KMS-11 (cell line): ENCODE measurements at regions not wholly inside any gene's neighbourhood (a gene's known extent, or its start where the extent isn't known, plus 50 kb on each side); places are given as distances from the start of the nearest gene placed in this dataset.

ENCODE experiments used
- H2AFZ ChIP-seq: fragments of 200-600 bp; sonication (generic); 2 replicates; pipeline ENCODE4 v1.6.1; 2016; ENCODE audit warnings: antibody characterized with exemption, mixed run types, low read depth
- H3K27ac ChIP-seq: fragments of 200-600 bp; sonication (generic); 2 replicates; pipeline ENCODE4 v1.6.1; 2016; ENCODE audit warnings: mild to moderate bottlenecking, mixed run types
- H3K27me3 ChIP-seq: fragments of 200-600 bp; sonication (generic); 2 replicates; pipeline ENCODE4 v1.6.1; 2017; ENCODE audit warnings: mild to moderate bottlenecking, low read depth, mixed run types, moderate library complexity; ENCODE audit not compliant: insufficient read depth
- H3K36me3 ChIP-seq: fragments of 200-600 bp; sonication (generic); 2 replicates; pipeline ENCODE4 v1.6.1; 2017; ENCODE audit warnings: mild to moderate bottlenecking, mixed run types; ENCODE audit not compliant: insufficient read depth
- H3K4me1 ChIP-seq: fragments of 200-600 bp; sonication (generic); 2 replicates; pipeline ENCODE4 v1.6.1; 2016; ENCODE audit warnings: mild to moderate bottlenecking, low read depth, mixed run types; ENCODE audit not compliant: poor library complexity, severe bottlenecking
- H3K4me2 ChIP-seq: fragments of 200-600 bp; sonication (generic); 2 replicates; pipeline ENCODE4 v1.7.0; 2016; ENCODE audit warnings: mild to moderate bottlenecking, mixed run types
- H3K4me3 ChIP-seq: fragments of 200-600 bp; sonication (generic); IDR thresholded peaks from 2 replicates; pipeline ENCODE4 v1.6.1; 2017; ENCODE audit warnings: low read depth, low read length, mixed read lengths; ENCODE audit not compliant: insufficient read depth
- H3K79me2 ChIP-seq: fragments of 200-600 bp; sonication (generic); 2 replicates; pipeline ENCODE4 v1.6.1; 2016; ENCODE audit warnings: low read depth, mixed run types; ENCODE audit not compliant: insufficient read depth
- H3K9ac ChIP-seq: fragments of 200-600 bp; sonication (generic); 2 replicates; pipeline ENCODE4 v1.6.1; 2016; ENCODE audit warnings: mild to moderate bottlenecking, mixed run types
- H4K20me1 ChIP-seq: fragments of 200-600 bp; sonication (generic); 2 replicates; pipeline ENCODE4 v1.6.1; 2016; ENCODE audit warnings: mild to moderate bottlenecking, mixed run types; ENCODE audit not compliant: insufficient read depth
- TF ChIP-seq, protein P1 (sequence below): fragments of 200-600 bp; sonication (generic); conservative IDR thresholded peaks from 2 replicates; pipeline ENCODE4 v1.6.1; 2017; ENCODE audit warnings: low read depth, mild to moderate bottlenecking, antibody characterized with exemption, low read length, moderate library complexity, mixed read lengths

DNA sequence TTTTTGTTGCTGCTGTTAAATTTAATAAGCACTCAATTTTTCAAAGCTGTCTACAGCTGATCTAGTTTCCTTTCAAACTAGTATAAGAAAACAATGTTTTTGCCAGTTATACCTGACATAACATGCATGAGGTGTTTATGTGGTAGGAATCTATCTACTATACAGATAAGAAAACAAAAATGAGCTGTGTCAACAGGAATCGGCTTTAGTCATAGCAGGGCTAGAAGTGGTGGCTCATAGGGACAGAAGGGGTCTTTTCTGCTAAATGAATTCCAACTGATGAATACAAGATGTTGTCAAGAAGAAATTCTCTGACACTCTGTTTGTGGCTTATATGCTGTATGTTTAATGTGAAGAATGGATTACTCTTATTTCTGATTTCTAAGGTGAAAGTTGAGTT is 55.7 kb upstream of the CLNK start:
- no peak overlapping the region for H3K9ac ChIP-seq
- H3K4me2 ChIP-seq = no peak overlapping the region
- no peaks in the 10 kb centered on the region for H3K4me1 ChIP-seq
- no peak overlapping the region for H2AFZ ChIP-seq
- no peaks in the 10 kb centered on the region for H4K20me1 ChIP-seq
- H3K27ac ChIP-seq = no peak overlapping the region
- H3K79me2 ChIP-seq = no peaks in the 10 kb centered on the region
- TF ChIP-seq, protein P1, sequence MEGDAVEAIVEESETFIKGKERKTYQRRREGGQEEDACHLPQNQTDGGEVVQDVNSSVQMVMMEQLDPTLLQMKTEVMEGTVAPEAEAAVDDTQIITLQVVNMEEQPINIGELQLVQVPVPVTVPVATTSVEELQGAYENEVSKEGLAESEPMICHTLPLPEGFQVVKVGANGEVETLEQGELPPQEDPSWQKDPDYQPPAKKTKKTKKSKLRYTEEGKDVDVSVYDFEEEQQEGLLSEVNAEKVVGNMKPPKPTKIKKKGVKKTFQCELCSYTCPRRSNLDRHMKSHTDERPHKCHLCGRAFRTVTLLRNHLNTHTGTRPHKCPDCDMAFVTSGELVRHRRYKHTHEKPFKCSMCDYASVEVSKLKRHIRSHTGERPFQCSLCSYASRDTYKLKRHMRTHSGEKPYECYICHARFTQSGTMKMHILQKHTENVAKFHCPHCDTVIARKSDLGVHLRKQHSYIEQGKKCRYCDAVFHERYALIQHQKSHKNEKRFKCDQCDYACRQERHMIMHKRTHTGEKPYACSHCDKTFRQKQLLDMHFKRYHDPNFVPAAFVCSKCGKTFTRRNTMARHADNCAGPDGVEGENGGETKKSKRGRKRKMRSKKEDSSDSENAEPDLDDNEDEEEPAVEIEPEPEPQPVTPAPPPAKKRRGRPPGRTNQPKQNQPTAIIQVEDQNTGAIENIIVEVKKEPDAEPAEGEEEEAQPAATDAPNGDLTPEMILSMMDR = no peak
- H3K36me3 ChIP-seq = no peaks in the 10 kb centered on the region
- H3K27me3 ChIP-seq = no peaks in the 10 kb centered on the region
- no peak overlapping the region for H3K4me3 ChIP-seq

DNA sequence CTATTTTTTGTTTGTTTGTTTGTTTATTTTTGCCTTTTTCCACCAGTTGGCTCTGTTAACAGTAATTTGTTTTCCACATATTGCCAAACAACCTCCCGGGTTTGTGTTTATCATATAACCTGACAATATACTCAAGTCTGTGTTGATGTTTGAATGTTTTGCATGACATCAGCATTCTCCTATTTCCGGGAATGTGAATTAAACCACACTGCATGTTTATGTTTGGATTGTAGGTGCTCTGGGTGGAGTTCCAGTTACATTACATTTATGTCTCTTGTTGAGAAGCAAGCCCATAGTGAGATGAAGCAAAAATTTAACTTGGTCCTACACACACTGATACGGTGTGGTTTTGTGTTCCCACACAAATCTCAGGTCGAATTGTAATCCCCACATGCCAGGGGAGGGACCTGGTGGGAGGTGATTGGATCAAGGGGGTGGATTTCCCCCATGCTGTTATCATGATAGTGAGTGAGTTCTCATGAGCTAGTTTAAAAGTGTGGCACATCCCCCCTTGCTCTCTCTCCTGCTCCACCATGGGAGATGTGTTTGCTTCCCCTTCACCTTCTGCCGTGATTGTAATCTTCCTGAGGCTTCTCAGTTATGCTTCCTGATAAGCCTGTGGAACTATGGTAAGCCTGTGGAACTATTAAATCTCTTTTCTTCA is 54.4 kb upstream of the CLNK start:
- Histone ChIP-seq H3K79me2 (no peaks in the 10 kb centered on the region), H3K27me3 (no peaks in the 10 kb centered on the region), H2AFZ (no peak overlapping the region), H4K20me1 (no peaks in the 10 kb centered on the region), H3K4me2 (no peak overlapping the region), H3K27ac (no peak overlapping the region), H3K4me3 (no peak overlapping the region), H3K4me1 (no peaks in the 10 kb centered on the region), H3K9ac (no peak overlapping the region), H3K36me3 (no peaks in the 10 kb centered on the region)
- TF ChIP-seq, protein P1 = no peak

DNA sequence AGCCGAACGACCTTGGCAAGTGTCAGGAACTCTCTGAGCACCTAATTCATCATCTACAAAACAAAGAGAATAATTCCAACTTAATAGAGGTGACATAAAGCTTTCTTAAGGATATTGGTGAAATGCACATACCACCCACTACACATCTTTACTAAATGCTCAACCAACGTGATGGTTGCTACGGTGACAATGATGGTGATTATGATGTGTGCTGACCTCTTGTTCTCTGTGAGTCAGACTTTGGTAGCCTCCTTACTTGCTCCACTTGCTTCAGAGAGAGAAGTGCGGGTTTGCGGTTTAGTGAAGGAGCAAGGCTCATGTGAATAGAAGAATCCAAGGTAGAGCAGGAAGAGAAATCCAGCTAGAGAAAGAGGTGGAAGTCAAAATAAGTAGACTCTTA is 52.8 kb upstream of the CLNK start:
- H3K9ac ChIP-seq = no peak overlapping the region
- no peaks in the 10 kb centered on the region for H3K4me1 ChIP-seq
- TF ChIP-seq, protein P1 = no peak
- H3K36me3 ChIP-seq = no peaks in the 10 kb centered on the region
- H3K4me2 ChIP-seq = no peak overlapping the region
- no peak overlapping the region for H2AFZ ChIP-seq
- H3K79me2 ChIP-seq = no peaks in the 10 kb centered on the region
- no peaks in the 10 kb centered on the region for H4K20me1 ChIP-seq
- no peaks in the 10 kb centered on the region for H3K27me3 ChIP-seq
- no peak overlapping the region for H3K27ac ChIP-seq
- no peak overlapping the region for H3K4me3 ChIP-seq

DNA sequence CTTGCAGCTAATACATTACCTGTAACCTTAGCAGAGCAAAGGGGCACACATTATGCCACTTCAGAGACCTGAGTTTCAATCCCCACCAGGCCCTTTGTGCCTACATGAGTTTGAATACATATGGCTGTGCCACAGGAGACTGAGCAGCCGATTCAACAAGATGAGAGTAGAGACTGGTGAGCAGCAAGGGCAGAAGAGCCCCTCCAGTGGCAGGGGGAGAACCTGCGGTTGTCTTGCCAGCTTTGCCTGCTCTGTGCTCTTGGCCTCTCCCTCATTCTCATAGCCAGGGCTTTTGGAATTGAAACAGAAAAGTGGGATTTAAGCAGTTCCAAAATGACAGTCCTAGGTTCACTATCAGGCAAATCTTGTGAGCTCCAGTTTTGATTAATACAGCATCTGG is 52.3 kb upstream of the CLNK start:
- no peak overlapping the region for H3K27ac ChIP-seq
- TF ChIP-seq, protein P1 = no peak
- no peak overlapping the region for H3K4me3 ChIP-seq
- H4K20me1 ChIP-seq = no peaks in the 10 kb centered on the region
- no peak overlapping the region for H3K9ac ChIP-seq
- H3K4me1 ChIP-seq = no peaks in the 10 kb centered on the region
- H2AFZ ChIP-seq = no peak overlapping the region
- no peaks in the 10 kb centered on the region for H3K27me3 ChIP-seq
- H3K36me3 ChIP-seq = no peaks in the 10 kb centered on the region
- no peak overlapping the region for H3K4me2 ChIP-seq
- H3K79me2 ChIP-seq = no peaks in the 10 kb centered on the region
